GM18873 (cell line): ENCODE measurements at regions not wholly inside any gene's neighbourhood (a gene's known extent, or its start where the extent isn't known, plus 50 kb on each side); places are given as distances from the start of the nearest gene placed in this dataset.

ENCODE experiments used
- ATAC-seq: cut with Tn5 transposase; IDR thresholded peaks from one replicate; pipeline ENCODE4 v1.9.1; 2021; ENCODE audit warnings: mild to moderate bottlenecking, moderate library complexity, moderate number of reproducible peaks; ENCODE audit not compliant: unreplicated experiment, low FRiP score

GRCh38 chr2:149645391-149645790, 57.8 kb upstream of the MMADHC start:
- ATAC-seq, result no peak
